ENCODE measurements at regions not wholly inside any gene's neighbourhood (a gene's known extent, or its start where the extent isn't known, plus 50 kb on each side); places are given as distances from the start of the nearest gene placed in this dataset.

- DNase-seq = no peak
Observed at GRCh38 chr3:26559227-26559626, 63.3 kb upstream of the LRRC3B start.

DNA sequence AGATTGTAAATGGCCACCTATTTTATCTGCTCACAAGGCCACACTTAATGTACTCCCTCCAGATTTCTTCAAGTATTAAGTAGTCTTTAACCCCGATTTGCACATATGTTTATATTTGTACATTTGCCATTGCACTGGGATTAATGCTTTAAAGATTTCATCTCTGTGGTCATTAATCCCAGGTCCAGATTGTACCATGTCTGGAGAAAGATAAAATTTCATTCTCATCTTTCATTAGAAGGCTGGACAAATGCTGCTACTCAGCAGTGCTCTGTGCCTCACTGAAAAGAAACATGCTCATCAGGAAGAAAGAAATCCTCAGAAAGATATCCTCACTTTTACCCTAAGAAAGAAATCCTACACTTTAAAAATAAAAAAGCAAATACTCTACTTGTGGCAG, 62.5 kb upstream of the LRRC3B start:
- TF ChIP-seq, protein P1, sequence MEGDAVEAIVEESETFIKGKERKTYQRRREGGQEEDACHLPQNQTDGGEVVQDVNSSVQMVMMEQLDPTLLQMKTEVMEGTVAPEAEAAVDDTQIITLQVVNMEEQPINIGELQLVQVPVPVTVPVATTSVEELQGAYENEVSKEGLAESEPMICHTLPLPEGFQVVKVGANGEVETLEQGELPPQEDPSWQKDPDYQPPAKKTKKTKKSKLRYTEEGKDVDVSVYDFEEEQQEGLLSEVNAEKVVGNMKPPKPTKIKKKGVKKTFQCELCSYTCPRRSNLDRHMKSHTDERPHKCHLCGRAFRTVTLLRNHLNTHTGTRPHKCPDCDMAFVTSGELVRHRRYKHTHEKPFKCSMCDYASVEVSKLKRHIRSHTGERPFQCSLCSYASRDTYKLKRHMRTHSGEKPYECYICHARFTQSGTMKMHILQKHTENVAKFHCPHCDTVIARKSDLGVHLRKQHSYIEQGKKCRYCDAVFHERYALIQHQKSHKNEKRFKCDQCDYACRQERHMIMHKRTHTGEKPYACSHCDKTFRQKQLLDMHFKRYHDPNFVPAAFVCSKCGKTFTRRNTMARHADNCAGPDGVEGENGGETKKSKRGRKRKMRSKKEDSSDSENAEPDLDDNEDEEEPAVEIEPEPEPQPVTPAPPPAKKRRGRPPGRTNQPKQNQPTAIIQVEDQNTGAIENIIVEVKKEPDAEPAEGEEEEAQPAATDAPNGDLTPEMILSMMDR (IDR thresholded peaks at IDR 0.05) = no peak
- DNase-seq = no peak

More at GRCh38 chr3:26559227-26559626, 63.3 kb upstream of the LRRC3B start:
- intact Hi-C loops (cut with DNase I) = no loop called here
- H3K36me3 ChIP-seq = no peaks in the 10 kb centered on the region
- H3K27me3 ChIP-seq = no peaks in the 10 kb centered on the region
- TF ChIP-seq, protein P1 (IDR thresholded peaks at IDR 0.05) = no peak
- TF ChIP-seq POLR2A (IDR thresholded peaks at IDR 0.05) = no peak
- WGBS, 2 donors = 63 to 78% methylated on average over 3 of the region's 3 CpGs
- H3K9me3 ChIP-seq = no peaks in the 10 kb centered on the region
- H3K27ac ChIP-seq = no peak overlapping the region
- H3K4me1 ChIP-seq = no peaks in the 10 kb centered on the region
- no peak overlapping the region for H3K4me3 ChIP-seq

DNA sequence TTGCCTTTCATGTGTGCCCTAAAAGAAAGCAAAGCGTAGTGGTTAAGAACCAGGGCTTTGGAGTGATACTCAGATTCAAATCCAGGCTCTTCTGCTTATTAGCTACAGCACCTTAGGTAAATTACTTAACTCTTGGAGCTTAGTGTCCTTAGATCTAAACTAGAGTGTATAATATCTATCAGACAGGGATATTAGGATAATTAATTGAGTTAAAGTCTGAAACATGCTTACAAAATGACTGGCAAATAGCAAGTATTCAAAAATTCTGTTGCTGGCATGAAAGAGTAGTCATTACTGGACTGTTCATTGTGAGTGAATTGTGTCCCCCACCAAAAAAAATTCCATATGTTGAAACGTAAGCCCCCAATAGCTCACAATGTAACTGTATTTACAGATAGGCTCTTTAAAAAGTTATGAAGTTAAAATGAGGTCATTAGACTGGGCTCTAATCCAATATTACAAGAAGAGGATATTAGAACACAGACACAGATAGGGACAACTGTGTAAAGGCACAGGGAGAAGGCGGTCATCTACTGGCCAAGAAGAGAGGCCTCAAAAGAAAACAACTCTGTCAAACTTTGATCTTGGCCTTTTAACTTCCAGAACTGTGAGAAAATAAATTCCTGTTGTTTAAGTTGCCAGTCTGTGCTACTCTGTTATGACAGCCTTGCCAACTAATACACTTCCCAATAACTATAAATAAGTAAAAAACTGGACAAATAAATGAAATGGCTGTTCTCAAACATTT, 60.4 kb upstream of the LRRC3B start:
- Histone ChIP-seq H3K9me3 (no peaks in the 10 kb centered on the region), H3K36me3 (no peaks in the 10 kb centered on the region), H3K27me3 (no peaks in the 10 kb centered on the region), H3K4me3 (no peak overlapping the region), H3K27ac (no peak overlapping the region), H3K4me1 (no peaks in the 10 kb centered on the region)
- TF ChIP-seq, protein P1 (IDR thresholded peaks at IDR 0.05) = no peak
- no peak for TF ChIP-seq POLR2A (IDR thresholded peaks at IDR 0.05)
- intact Hi-C loops (cut with DNase I) = no loop called here
- WGBS, 2 donors = 45 to 52% methylated on average over 3 of the region's 3 CpGs
- DNase-seq = no peak

More for the DNA sequence above, 62.5 kb upstream of the LRRC3B start:
- intact Hi-C loops (cut with DNase I) = no loop called here
- H3K4me1 ChIP-seq = no peaks in the 10 kb centered on the region
- no peak overlapping the region for H3K4me3 ChIP-seq
- no peaks in the 10 kb centered on the region for H3K9me3 ChIP-seq
- 59 to 82% methylated on average over 1 of the region's 1 CpG for WGBS, 2 donors
- no peaks in the 10 kb centered on the region for H3K27me3 ChIP-seq
- no peak overlapping the region for H3K27ac ChIP-seq
- H3K36me3 ChIP-seq = no peaks in the 10 kb centered on the region
